OCI-LY1 (cell line): ENCODE measurements at regions not wholly inside any gene's neighbourhood (a gene's known extent, or its start where the extent isn't known, plus 50 kb on each side); places are given as distances from the start of the nearest gene placed in this dataset.

Experiments
- H2AFZ ChIP-seq: fragments of 200-600 bp; sonication (generic), shearing (Covaris generic); 2 replicates; pipeline ENCODE4 v1.6.0; 2014; ENCODE audit warnings: antibody characterized with exemption, mild to moderate bottlenecking, low read length
- H3F3A ChIP-seq: fragments of 200-600 bp; sonication (generic), shearing (Covaris generic); 2 replicates; pipeline ENCODE4 v1.6.0; 2014; ENCODE audit warnings: mild to moderate bottlenecking, antibody characterized with exemption, low read length, moderate library complexity; ENCODE audit not compliant: insufficient read depth
- H3K27ac ChIP-seq: fragments of 200-600 bp; sonication (generic); 2 replicates; pipeline ENCODE4 v1.5.1; 2014; ENCODE audit warnings: low read length, mixed run types, mild to moderate bottlenecking, low read depth; ENCODE audit not compliant: poor library complexity, severe bottlenecking
- H3K27me3 ChIP-seq: fragments of 200-600 bp; sonication (generic); 2 replicates; pipeline ENCODE4 v1.6.0; 2014; ENCODE audit warnings: antibody characterized with exemption, mild to moderate bottlenecking, low read length, moderate library complexity; ENCODE audit not compliant: insufficient read depth
- H3K36me3 ChIP-seq: fragments of 200-600 bp; sonication (generic); 2 replicates; pipeline ENCODE4 v1.6.1; 2014; ENCODE audit warnings: mild to moderate bottlenecking, antibody characterized with exemption, low read length, moderate library complexity, mixed read lengths; ENCODE audit not compliant: insufficient read depth
- H3K4me1 ChIP-seq: fragments of 200-600 bp; sonication (generic); 2 replicates; pipeline ENCODE4 v1.5.1; 2014; ENCODE audit warnings: mild to moderate bottlenecking, low read length, moderate library complexity; ENCODE audit not compliant: insufficient read depth, severe bottlenecking
- H3K4me2 ChIP-seq: fragments of 200-600 bp; sonication (generic), shearing (Covaris generic); 2 replicates; pipeline ENCODE4 v1.6.1; 2014; ENCODE audit warnings: low read length
- H3K4me3 ChIP-seq: fragments of 200-600 bp; sonication (generic); 2 replicates; pipeline ENCODE4 v1.5.1; 2014; ENCODE audit warnings: low read length, low read depth, mild to moderate bottlenecking, mixed read lengths; ENCODE audit not compliant: poor library complexity, severe bottlenecking
- H3K79me2 ChIP-seq: fragments of 200-600 bp; shearing (Covaris generic); 2 replicates; pipeline ENCODE4 v1.6.1; 2016; ENCODE audit warnings: mixed run types, low read length, mixed read lengths; ENCODE audit not compliant: insufficient read depth
- H3K9ac ChIP-seq: fragments of 200-600 bp; sonication (generic), shearing (Covaris generic); 2 replicates; pipeline ENCODE4 v1.6.1; 2014; ENCODE audit warnings: mild to moderate bottlenecking, low read length, mixed read lengths
- H3K9me2 ChIP-seq: fragments of 200-600 bp; sonication (generic), shearing (Covaris generic); 2 replicates; pipeline ENCODE4 v1.6.1; 2014; ENCODE audit warnings: low read depth, mild to moderate bottlenecking, low read length, mixed read lengths
- H3K9me3 ChIP-seq: fragments of 200-600 bp; shearing (Covaris generic); 2 replicates; pipeline ENCODE4 v1.6.1; 2014; ENCODE audit warnings: low read length, mixed read lengths
- H4K20me1 ChIP-seq: fragments of 200-600 bp; sonication (generic), shearing (Covaris generic); 2 replicates; pipeline ENCODE4 v1.6.0; 2016; ENCODE audit warnings: mild to moderate bottlenecking, low read length; ENCODE audit not compliant: insufficient read depth
- EZH2 ChIP-seq: fragments of 200-600 bp; sonication (generic), shearing (Covaris generic); IDR thresholded peaks from 2 replicates; pipeline ENCODE4 v1.8.0; 2017; ENCODE audit warnings: borderline replicate concordance, mixed run types, mild to moderate bottlenecking, antibody characterized with exemption, low read length, moderate library complexity, mixed read lengths
- TF ChIP-seq, protein P1 (sequence below): fragments of 200-600 bp; sonication (generic), shearing (Covaris generic); IDR thresholded peaks from 2 replicates; pipeline ENCODE4 v1.5.1; 2017; ENCODE audit warnings: mild to moderate bottlenecking, antibody characterized with exemption, low read length, moderate library complexity, mixed read lengths

DNA sequence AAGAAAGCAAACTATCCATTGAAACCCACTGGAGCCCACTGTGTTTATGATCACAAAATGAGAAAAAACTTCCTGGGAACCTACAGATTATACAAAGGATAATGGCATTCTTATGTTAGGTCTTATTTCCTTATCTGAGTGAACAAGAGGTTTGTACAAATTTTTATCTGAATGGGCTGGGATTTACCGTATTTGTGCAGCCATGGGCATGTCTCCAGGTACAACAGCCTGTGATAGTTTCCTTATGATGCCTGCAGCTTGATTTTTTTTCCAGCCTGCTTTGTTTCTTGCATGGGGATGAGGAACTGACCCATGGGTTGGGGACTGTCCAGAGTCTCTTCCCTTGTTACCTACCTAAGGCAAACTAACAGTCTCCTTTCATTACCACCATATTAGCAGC, 244.0 kb upstream of the RBMY1B start:
- Histone ChIP-seq H4K20me1 (no peaks in the 10 kb centered on the region), H2AFZ (no peak overlapping the region), H3K4me1 (no peaks in the 10 kb centered on the region), H3K9me2 (no peaks in the 10 kb centered on the region), H3K9ac (no peak overlapping the region), H3K36me3 (no peaks in the 10 kb centered on the region), H3K4me2 (no peak overlapping the region), H3K4me3 (no peak overlapping the region), H3K79me2 (no peaks in the 10 kb centered on the region), H3K27me3 (no peaks in the 10 kb centered on the region), H3F3A (no peaks in the 10 kb centered on the region), H3K9me3 (no peaks in the 10 kb centered on the region), H3K27ac (no peak overlapping the region)
- no peak for TF ChIP-seq EZH2
- TF ChIP-seq, protein P1, sequence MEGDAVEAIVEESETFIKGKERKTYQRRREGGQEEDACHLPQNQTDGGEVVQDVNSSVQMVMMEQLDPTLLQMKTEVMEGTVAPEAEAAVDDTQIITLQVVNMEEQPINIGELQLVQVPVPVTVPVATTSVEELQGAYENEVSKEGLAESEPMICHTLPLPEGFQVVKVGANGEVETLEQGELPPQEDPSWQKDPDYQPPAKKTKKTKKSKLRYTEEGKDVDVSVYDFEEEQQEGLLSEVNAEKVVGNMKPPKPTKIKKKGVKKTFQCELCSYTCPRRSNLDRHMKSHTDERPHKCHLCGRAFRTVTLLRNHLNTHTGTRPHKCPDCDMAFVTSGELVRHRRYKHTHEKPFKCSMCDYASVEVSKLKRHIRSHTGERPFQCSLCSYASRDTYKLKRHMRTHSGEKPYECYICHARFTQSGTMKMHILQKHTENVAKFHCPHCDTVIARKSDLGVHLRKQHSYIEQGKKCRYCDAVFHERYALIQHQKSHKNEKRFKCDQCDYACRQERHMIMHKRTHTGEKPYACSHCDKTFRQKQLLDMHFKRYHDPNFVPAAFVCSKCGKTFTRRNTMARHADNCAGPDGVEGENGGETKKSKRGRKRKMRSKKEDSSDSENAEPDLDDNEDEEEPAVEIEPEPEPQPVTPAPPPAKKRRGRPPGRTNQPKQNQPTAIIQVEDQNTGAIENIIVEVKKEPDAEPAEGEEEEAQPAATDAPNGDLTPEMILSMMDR: no peak

DNA sequence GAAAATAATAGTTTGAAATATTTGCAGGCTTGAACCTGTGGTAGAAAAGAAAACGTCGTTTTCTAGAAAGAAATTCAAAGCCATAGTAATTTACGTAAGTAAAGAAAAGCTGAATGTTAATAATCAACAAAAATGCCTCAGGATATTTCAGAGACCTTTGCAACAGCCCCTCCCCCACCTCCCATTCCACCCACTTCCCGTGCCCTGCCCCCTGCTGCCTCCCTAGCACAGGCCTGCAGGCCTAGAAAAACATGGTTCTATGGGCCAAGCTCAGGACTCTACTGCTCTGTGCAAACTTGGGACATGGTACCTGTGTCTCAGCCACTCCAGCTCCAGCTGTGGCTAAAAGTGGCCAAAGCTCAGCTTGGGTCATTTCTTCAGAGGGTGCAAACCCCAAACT, 223.4 kb upstream of the RBMY1B start:
- Histone ChIP-seq H3K4me2 (no peak overlapping the region), H3K4me1 (no peaks in the 10 kb centered on the region), H3K9me2 (no peaks in the 10 kb centered on the region), H3F3A (no peaks in the 10 kb centered on the region), H3K36me3 (no peaks in the 10 kb centered on the region), H3K27ac (no peak overlapping the region), H3K27me3 (no peaks in the 10 kb centered on the region), H4K20me1 (no peaks in the 10 kb centered on the region), H3K79me2 (no peaks in the 10 kb centered on the region), H2AFZ (no peak overlapping the region), H3K9ac (no peak overlapping the region), H3K9me3 (no peaks in the 10 kb centered on the region), H3K4me3 (no peak overlapping the region)
- TF ChIP-seq EZH2: no peak
- TF ChIP-seq, protein P1: no peak

DNA sequence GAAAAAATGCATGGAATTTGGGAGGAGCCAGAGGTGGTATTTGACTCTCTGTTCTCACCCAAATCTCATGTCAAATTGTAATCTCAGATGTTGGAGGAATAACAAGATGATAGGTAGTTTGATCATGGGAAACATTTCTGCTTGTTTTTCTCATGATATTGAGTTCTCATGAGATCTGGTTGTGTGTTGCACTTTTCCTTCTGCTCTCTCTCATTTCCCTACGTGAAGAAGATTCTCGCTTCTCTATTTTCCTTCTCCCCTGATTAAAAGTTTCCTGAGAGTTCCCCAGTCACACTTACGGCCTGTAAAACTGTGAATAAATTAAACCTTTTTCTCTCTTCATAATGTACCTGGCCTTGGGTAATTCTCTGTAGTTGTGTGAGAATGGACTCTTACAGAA, 222.2 kb upstream of the RBMY1B start:
- Histone ChIP-seq H2AFZ (no peak overlapping the region), H3K27ac (no peak overlapping the region), H3K9ac (no peak overlapping the region), H3K4me1 (no peaks in the 10 kb centered on the region), H3K9me2 (no peaks in the 10 kb centered on the region), H3K79me2 (no peaks in the 10 kb centered on the region), H3F3A (no peaks in the 10 kb centered on the region), H4K20me1 (no peaks in the 10 kb centered on the region), H3K27me3 (no peaks in the 10 kb centered on the region), H3K36me3 (no peaks in the 10 kb centered on the region), H3K4me2 (no peak overlapping the region), H3K4me3 (no peak overlapping the region), H3K9me3 (no peaks in the 10 kb centered on the region)
- no peak for TF ChIP-seq EZH2
- TF ChIP-seq, protein P1: no peak
